SK-N-SH (cell line): ENCODE measurements at regions not wholly inside any gene's neighbourhood (a gene's known extent, or its start where the extent isn't known, plus 50 kb on each side); places are given as distances from the start of the nearest gene placed in this dataset.

Experiments used
- CTCF ChIA-PET: fragments of 300-600, 350-600 bp; formaldehyde crosslinking; extraction: SDS; loops from one replicate; lab custom pipeline; 2021; lab: Yijun Ruan, JAX
- POLR2A ChIA-PET: fragments of 350-600 bp; sonication (Branson Sonifier 250); formaldehyde crosslinking; extraction: SDS; loops from one replicate; lab custom pipeline; 2020; ENCODE audit warnings: antibody characterized with exemption, inconsistent platforms; lab: Yijun Ruan, JAX
- DNase-seq: peaks from one replicate; pipeline ENCODE4 v3.0.0; 2012
- H2AFZ ChIP-seq: fragments of 200-600 bp; sonication (generic); 2 replicates; pipeline ENCODE4 v1.8.1; 2016; ENCODE audit warnings: antibody characterized with exemption, mild to moderate bottlenecking, low read depth
- H3F3A ChIP-seq: fragments of 200-600 bp; sonication (generic); replicated peaks from 2 replicates; pipeline ENCODE3; 2016; ENCODE audit warnings: antibody characterized with exemption, mild to moderate bottlenecking; ENCODE audit not compliant: insufficient read depth
- H3K27ac ChIP-seq, 2 experiments: fragments of 200-500 bp in 1 of 2; fragments of 200-600 bp in 1 of 2; sonication (Bioruptor generic) in 1 of 2; sonication (generic), shearing (Covaris generic) in 1 of 2; 2 replicates each; pipeline versions ENCODE4 v1.5.1 to v1.6.1; 2014 to 2016; ENCODE audit warnings: low read depth in 2 of 2, inconsistent platforms in 1 of 2, low read length in 1 of 2, mild to moderate bottlenecking in 1 of 2, mixed read lengths in 1 of 2
- H3K27me3 ChIP-seq: fragments of 200-600 bp; sonication (generic), shearing (Covaris generic); 2 replicates; pipeline ENCODE4 v1.6.1; 2016; ENCODE audit warnings: mixed run types; ENCODE audit not compliant: insufficient read depth
- H3K36me3 ChIP-seq, 2 experiments: fragments of 200-500 bp in 1 of 2; fragments of 200-600 bp in 1 of 2; sonication (Bioruptor generic) in 1 of 2; sonication (generic) in 1 of 2; replicated peaks in 1 of 2; 2 replicates each; pipeline versions ENCODE3 to v1.5.1; 2014 to 2016; ENCODE audit warnings: low read length in 1 of 2, mild to moderate bottlenecking in 1 of 2; ENCODE audit not compliant: insufficient read depth in 2 of 2, control insufficient read depth in 1 of 2
- H3K4me1 ChIP-seq, 2 experiments: fragments of 200-500 bp in 1 of 2; fragments of 200-600 bp in 1 of 2; sonication (Bioruptor generic) in 1 of 2; sonication (generic), shearing (Covaris generic) in 1 of 2; 2 replicates each; pipeline versions ENCODE4 v1.5.1 to v1.6.1; 2014 to 2016; ENCODE audit warnings: low read depth in 1 of 2, low read length in 1 of 2, mixed run types in 1 of 2; ENCODE audit not compliant: insufficient read depth in 2 of 2, control insufficient read depth in 1 of 2
- H3K4me2 ChIP-seq: fragments of 200-600 bp; sonication (generic), shearing (Covaris generic); 2 replicates; pipeline ENCODE4 v1.6.1; 2017; ENCODE audit warnings: mixed run types
- H3K4me3 ChIP-seq, 2 experiments: fragments of 200-500 bp in 1 of 2; fragments of 200-600 bp in 1 of 2; sonication (Bioruptor generic) in 1 of 2; sonication (generic), shearing (Covaris generic) in 1 of 2; 2 replicates each; pipeline versions ENCODE4 v1.5.1 to v1.8.1; 2014 to 2016; ENCODE audit warnings: low read depth in 2 of 2, inconsistent platforms in 1 of 2, low read length in 1 of 2, mild to moderate bottlenecking in 1 of 2, mixed read lengths in 1 of 2, moderate library complexity in 1 of 2
- H3K79me2 ChIP-seq: fragments of 200-600 bp; sonication (generic); 2 replicates; pipeline ENCODE4 v1.8.1; 2017; ENCODE audit warnings: mild to moderate bottlenecking; ENCODE audit not compliant: insufficient read depth
- H3K9ac ChIP-seq: fragments of 200-600 bp; sonication (generic); 2 replicates; pipeline ENCODE4 v1.6.1; 2017; ENCODE audit warnings: mixed run types
- H3K9me2 ChIP-seq: fragments of 200-600 bp; sonication (generic); 2 replicates; pipeline ENCODE4 v1.6.1; 2017; ENCODE audit warnings: mixed run types
- H3K9me3 ChIP-seq: fragments of 200-600 bp; sonication (generic); 2 replicates; pipeline ENCODE4 v1.6.1; 2017; ENCODE audit warnings: mixed run types, mild to moderate bottlenecking, moderate library complexity
- H4K20me1 ChIP-seq: fragments of 200-600 bp; sonication (generic); 2 replicates; pipeline ENCODE4 v1.6.1; 2017; ENCODE audit warnings: mild to moderate bottlenecking, mixed run types; ENCODE audit not compliant: insufficient read depth
- EP300 ChIP-seq, 2 experiments: IDR thresholded peaks; 2 replicates each; pipeline versions ENCODE4 v1.4.0 to v1.6.1; 2012; ENCODE audit warnings: borderline replicate concordance in 1 of 2, low read depth in 1 of 2, low read length in 1 of 2
- EZH2phosphoT487 ChIP-seq: fragments of 200-600 bp; sonication (generic); IDR thresholded peaks from 2 replicates; pipeline ENCODE4 v1.6.1; 2017; ENCODE audit warnings: low read depth, mixed run types, mild to moderate bottlenecking, antibody characterized with exemption, moderate library complexity, borderline replicate concordance
- GATA2 ChIP-seq: sonication (generic); formaldehyde crosslinking; IDR thresholded peaks from 2 replicates; pipeline ENCODE4 v1.5.0; 2020; ENCODE audit warnings: mild to moderate bottlenecking, missing genetic modification reagents
- POLR2AphosphoS5 ChIP-seq: IDR thresholded peaks from 2 replicates; pipeline ENCODE4 v1.6.1; 2012; ENCODE audit warnings: low read depth, low read length
- RAD21 ChIP-seq: IDR thresholded peaks from 2 replicates; pipeline ENCODE4 v1.6.1; 2012; ENCODE audit warnings: mild to moderate bottlenecking, low read length
- SMC3 ChIP-seq: IDR thresholded peaks from 2 replicates; pipeline ENCODE4 v1.6.1; 2012; ENCODE audit warnings: low read depth, low read length, improper control_type of control experiment
- TAF1 ChIP-seq: IDR thresholded peaks from 2 replicates; pipeline ENCODE4 v1.6.1; 2012; ENCODE audit warnings: low read depth, mild to moderate bottlenecking, low read length, moderate library complexity, borderline replicate concordance
- WGBS: methylation state at CpG from one replicate; pipeline ENCODE4 v1.1.6; 2017; ENCODE audit warnings: low lambda C conversion rate; 5-methylcytosine and 5-hydroxymethylcytosine counted together
- TF ChIP-seq, protein P1 (sequence below): IDR thresholded peaks from 2 replicates; pipeline ENCODE4; 2012
- TF ChIP-seq, protein P2 (sequence below): IDR thresholded peaks from 2 replicates; pipeline ENCODE4 v1.4.0; 2012; ENCODE audit warnings: low read depth
- TF ChIP-seq, protein P3 (sequence below): fragments of 150-350 bp; IDR thresholded peaks from 2 replicates; pipeline ENCODE4 v1.6.1; 2016; ENCODE audit warnings: mild to moderate bottlenecking, low read depth, low read length
- TF ChIP-seq, protein P4 (sequence below): IDR thresholded peaks from 2 replicates; pipeline ENCODE4 v1.4.0; 2012; ENCODE audit warnings: low read depth, borderline replicate concordance
- TF ChIP-seq, protein P5 (sequence below): fragments of 150-350 bp; IDR thresholded peaks from 2 replicates; pipeline ENCODE4 v1.6.1; 2017; ENCODE audit warnings: antibody characterized with exemption, low read length, low read depth, borderline replicate concordance

DNA sequence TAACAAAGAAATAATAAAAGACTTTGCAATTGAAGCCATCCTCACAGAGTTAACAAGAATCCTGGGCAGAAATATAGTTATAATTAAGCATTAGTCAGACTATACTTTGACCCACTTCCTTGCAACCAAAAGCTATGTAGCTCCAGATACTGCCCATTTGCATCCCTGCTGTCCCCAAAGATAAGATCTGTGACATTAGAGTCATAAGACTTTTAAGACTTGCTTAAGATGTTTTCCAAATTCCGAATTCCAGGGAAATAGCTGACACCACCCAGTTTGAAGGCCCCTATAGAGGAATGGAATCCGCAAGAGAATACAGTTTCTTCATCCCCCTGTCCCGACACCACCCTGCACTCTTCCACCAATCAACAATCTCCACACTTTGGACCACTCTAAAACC is 69.5 kb upstream of the TLK1 start:
- Histone ChIP-seq H3F3A (no peaks in the 10 kb centered on the region), H3K4me3 (no peak overlapping the region), H4K20me1 (no peaks in the 10 kb centered on the region), H2AFZ (no peak overlapping the region), H3K27me3 (no peaks in the 10 kb centered on the region), H3K79me2 (no peaks in the 10 kb centered on the region), H3K9me3 (no peaks in the 10 kb centered on the region), H3K9me2 (no peaks in the 10 kb centered on the region), H3K36me3 (no peaks in the 10 kb centered on the region), H3K27ac (no peak overlapping the region), H3K9ac (no peak overlapping the region), H3K4me1 (no peaks in the 10 kb centered on the region), H3K4me2 (no peak overlapping the region)
- DNase-seq, result no peak
- POLR2A ChIA-PET, result no interaction called here
- WGBS, result 93% methylated on average over 3 of the region's 3 CpGs
- TF ChIP-seq POLR2AphosphoS5, result no peak
- CTCF ChIA-PET, result interaction anchor here (0.7 kb wide), 1 partner anchor 395 kb away, joined by 3 read pairs; no protein-coding TSS in a partner anchor

DNA sequence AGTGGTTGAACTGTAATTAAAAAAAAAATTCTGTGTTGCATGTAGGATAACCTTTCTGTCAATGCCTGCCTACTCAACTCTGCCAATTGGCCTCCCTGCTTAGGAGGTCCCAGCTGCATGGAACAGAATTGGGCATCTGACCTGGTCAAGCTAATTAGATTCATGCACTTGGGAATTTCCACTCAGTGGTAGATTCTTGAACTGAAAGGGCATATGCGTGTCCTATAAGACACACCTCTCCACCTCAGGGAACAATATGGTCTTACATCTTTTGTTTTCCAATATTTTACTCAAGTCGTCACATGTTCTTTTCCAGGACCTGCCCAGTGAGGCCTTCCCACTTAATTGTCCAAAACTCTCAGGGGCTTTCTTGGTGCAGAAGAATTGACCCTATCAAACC is 68.1 kb upstream of the TLK1 start:
- Histone ChIP-seq H3K4me2 (no peak overlapping the region), H3K9me3 (peaks cover 5% of the 10 kb centered on the region; the same call in 1 of the 2 replicates), H3F3A (no peaks in the 10 kb centered on the region), H3K36me3 (no peaks in the 10 kb centered on the region), H3K9ac (no peak overlapping the region)
- CTCF ChIA-PET, result interaction anchor here (1.0 kb wide), 1 partner anchor 17 kb away, joined by 3 read pairs; no protein-coding TSS in a partner anchor
- POLR2A ChIA-PET, result no interaction called here
- 95% methylated on average over 2 of the region's 2 CpGs for WGBS
- no peak for TF ChIP-seq SMC3
- TF ChIP-seq, protein P1, sequence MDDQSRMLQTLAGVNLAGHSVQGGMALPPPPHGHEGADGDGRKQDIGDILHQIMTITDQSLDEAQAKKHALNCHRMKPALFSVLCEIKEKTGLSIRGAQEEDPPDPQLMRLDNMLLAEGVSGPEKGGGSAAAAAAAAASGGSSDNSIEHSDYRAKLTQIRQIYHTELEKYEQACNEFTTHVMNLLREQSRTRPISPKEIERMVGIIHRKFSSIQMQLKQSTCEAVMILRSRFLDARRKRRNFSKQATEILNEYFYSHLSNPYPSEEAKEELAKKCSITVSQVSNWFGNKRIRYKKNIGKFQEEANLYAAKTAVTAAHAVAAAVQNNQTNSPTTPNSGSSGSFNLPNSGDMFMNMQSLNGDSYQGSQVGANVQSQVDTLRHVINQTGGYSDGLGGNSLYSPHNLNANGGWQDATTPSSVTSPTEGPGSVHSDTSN, result no peak
- TF ChIP-seq, protein P2, sequence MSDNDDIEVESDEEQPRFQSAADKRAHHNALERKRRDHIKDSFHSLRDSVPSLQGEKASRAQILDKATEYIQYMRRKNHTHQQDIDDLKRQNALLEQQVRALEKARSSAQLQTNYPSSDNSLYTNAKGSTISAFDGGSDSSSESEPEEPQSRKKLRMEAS, result no peak
- TF ChIP-seq, protein P3, sequence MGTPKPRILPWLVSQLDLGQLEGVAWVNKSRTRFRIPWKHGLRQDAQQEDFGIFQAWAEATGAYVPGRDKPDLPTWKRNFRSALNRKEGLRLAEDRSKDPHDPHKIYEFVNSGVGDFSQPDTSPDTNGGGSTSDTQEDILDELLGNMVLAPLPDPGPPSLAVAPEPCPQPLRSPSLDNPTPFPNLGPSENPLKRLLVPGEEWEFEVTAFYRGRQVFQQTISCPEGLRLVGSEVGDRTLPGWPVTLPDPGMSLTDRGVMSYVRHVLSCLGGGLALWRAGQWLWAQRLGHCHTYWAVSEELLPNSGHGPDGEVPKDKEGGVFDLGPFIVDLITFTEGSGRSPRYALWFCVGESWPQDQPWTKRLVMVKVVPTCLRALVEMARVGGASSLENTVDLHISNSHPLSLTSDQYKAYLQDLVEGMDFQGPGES, result no peak
- TF ChIP-seq GATA2, result no peak
- TF ChIP-seq EZH2phosphoT487, result no peak
- TF ChIP-seq EP300 (IDR thresholded peaks at IDR 0.05; ENCODE audit: borderline replicate concordance in 1 of 2, low read depth in 1 of 2, low read length in 1 of 2), result no peak
- TF ChIP-seq, protein P4, sequence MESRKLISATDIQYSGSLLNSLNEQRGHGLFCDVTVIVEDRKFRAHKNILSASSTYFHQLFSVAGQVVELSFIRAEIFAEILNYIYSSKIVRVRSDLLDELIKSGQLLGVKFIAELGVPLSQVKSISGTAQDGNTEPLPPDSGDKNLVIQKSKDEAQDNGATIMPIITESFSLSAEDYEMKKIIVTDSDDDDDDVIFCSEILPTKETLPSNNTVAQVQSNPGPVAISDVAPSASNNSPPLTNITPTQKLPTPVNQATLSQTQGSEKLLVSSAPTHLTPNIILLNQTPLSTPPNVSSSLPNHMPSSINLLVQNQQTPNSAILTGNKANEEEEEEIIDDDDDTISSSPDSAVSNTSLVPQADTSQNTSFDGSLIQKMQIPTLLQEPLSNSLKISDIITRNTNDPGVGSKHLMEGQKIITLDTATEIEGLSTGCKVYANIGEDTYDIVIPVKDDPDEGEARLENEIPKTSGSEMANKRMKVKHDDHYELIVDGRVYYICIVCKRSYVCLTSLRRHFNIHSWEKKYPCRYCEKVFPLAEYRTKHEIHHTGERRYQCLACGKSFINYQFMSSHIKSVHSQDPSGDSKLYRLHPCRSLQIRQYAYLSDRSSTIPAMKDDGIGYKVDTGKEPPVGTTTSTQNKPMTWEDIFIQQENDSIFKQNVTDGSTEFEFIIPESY, result no peak
- no peak for TF ChIP-seq RAD21
- no peak for TF ChIP-seq POLR2AphosphoS5
- TF ChIP-seq TAF1, result no peak
- TF ChIP-seq, protein P5, sequence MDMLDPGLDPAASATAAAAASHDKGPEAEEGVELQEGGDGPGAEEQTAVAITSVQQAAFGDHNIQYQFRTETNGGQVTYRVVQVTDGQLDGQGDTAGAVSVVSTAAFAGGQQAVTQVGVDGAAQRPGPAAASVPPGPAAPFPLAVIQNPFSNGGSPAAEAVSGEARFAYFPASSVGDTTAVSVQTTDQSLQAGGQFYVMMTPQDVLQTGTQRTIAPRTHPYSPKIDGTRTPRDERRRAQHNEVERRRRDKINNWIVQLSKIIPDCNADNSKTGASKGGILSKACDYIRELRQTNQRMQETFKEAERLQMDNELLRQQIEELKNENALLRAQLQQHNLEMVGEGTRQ, result no peak
- TF ChIP-seq, all 33 proteins: peak for 0
- H3K4me1 ChIP-seq, result no peaks in the 10 kb centered on the region
- H3K4me3 ChIP-seq, result no peak overlapping the region
- H3K79me2 ChIP-seq, result no peaks in the 10 kb centered on the region
- H2AFZ ChIP-seq, result no peak overlapping the region
- H3K27ac ChIP-seq, result no peak overlapping the region
- H3K27me3 ChIP-seq, result no peaks in the 10 kb centered on the region
- H4K20me1 ChIP-seq, result no peaks in the 10 kb centered on the region
- no peaks in the 10 kb centered on the region for H3K9me2 ChIP-seq
- no peak for DNase-seq
